ENCODE measurements at regions not wholly inside any gene's neighbourhood (a gene's known extent, or its start where the extent isn't known, plus 50 kb on each side); places are given as distances from the start of the nearest gene placed in this dataset.

- TF ChIP-seq CTCF (IDR thresholded peaks at IDR 0.05) (no peak), POLR2A (IDR thresholded peaks at IDR 0.05) (no peak)
These were observed 70.5 kb upstream of the DAAM1 start for GRCh38 chr14:59117754-59118528.
